ENCODE measurements at regions not wholly inside any gene's neighbourhood (a gene's known extent, or its start where the extent isn't known, plus 50 kb on each side); places are given as distances from the start of the nearest gene placed in this dataset.

- TF ChIP-seq ELK1 (IDR thresholded peaks at IDR 0.05; ENCODE audit: low read depth, low read length) = no peak
- no peak for TF ChIP-seq ZC3H11A (IDR thresholded peaks at IDR 0.05)
- TF ChIP-seq POLR2A (IDR thresholded peaks at IDR 0.05; ENCODE audit: low read length) = no peak
- TF ChIP-seq ESRRA (IDR thresholded peaks at IDR 0.05; ENCODE audit: borderline replicate concordance, low read length) = no peak
- TF ChIP-seq CTCF (IDR thresholded peaks at IDR 0.05) = no peak
- no peak for TF ChIP-seq FOSB (CRISPR knock-in tag; IDR thresholded peaks at IDR 0.05)
- no peak for TF ChIP-seq EP300 (IDR thresholded peaks at IDR 0.05)
- TF ChIP-seq JUN (IDR thresholded peaks at IDR 0.05) = no peak
- TF ChIP-seq MAFK (IDR thresholded peaks at IDR 0.05; ENCODE audit: partially characterized antibody) = no peak
- TF ChIP-seq SMC3 (IDR thresholded peaks at IDR 0.05) = no peak
- TF ChIP-seq RAD21 (conservative IDR thresholded peaks at IDR 0.05 in 1 of 2, IDR thresholded peaks at IDR 0.05 in 1 of 2) = no peak
- no peak for TF ChIP-seq REST (IDR thresholded peaks at IDR 0.05)
These were observed 142.4 kb upstream of the RUNX3 start for GRCh38 chr1:25072461-25072860.

Data from A549 (cell line).